GM23338 (cell line): ENCODE measurements at regions not wholly inside any gene's neighbourhood (a gene's known extent, or its start where the extent isn't known, plus 50 kb on each side); places are given as distances from the start of the nearest gene placed in this dataset.

Experiments used
- ATAC-seq: fragments of 200-7000 bp; cut with Tn5 transposase; 3 replicates; pipeline ENCODE4 v1.9.1; 2020
- DNase-seq: peaks from one replicate; pipeline ENCODE4 v3.0.0-alpha.2; 2015; ENCODE audit warnings: low spot score
- H2AFZ ChIP-seq: fragments of 200-600 bp; sonication (generic); 2 replicates; pipeline ENCODE4 v1.8.0; 2016; ENCODE audit warnings: antibody characterized with exemption, mild to moderate bottlenecking, moderate library complexity
- H3F3A ChIP-seq: fragments of 200-600 bp; sonication (generic); replicated peaks from 2 replicates; pipeline ENCODE4 v1.8.0; 2017; ENCODE audit warnings: antibody characterized with exemption, mixed run types, low read depth
- H3K27ac ChIP-seq: fragments of 200-600 bp; sonication (generic); 2 replicates; pipeline ENCODE4 v1.6.1; 2016; ENCODE audit warnings: low read depth
- H3K27me3 ChIP-seq: fragments of 200-600 bp; sonication (generic); 2 replicates; pipeline ENCODE4 v1.8.0; 2016; ENCODE audit warnings: mild to moderate bottlenecking, mixed run types, moderate library complexity; ENCODE audit not compliant: insufficient read depth
- H3K36me3 ChIP-seq: fragments of 200-600 bp; sonication (generic); 2 replicates; pipeline ENCODE4 v1.8.0; 2016; ENCODE audit warnings: mild to moderate bottlenecking; ENCODE audit not compliant: insufficient read depth
- H3K4me1 ChIP-seq: fragments of 200-600 bp; sonication (generic); 2 replicates; pipeline ENCODE4 v1.8.0; 2016; ENCODE audit warnings: mild to moderate bottlenecking, moderate library complexity; ENCODE audit not compliant: insufficient read depth
- H3K4me2 ChIP-seq: fragments of 200-600 bp; sonication (generic); 2 replicates; pipeline ENCODE4 v1.7.1; 2017; ENCODE audit warnings: mixed run types
- H3K4me3 ChIP-seq: fragments of 200-600 bp; sonication (generic); 2 replicates; pipeline ENCODE4 v1.6.1; 2016; ENCODE audit warnings: mixed run types
- H3K79me2 ChIP-seq: fragments of 200-600 bp; sonication (generic); replicated peaks from 2 replicates; pipeline ENCODE4 v1.8.0; 2017; ENCODE audit warnings: mild to moderate bottlenecking; ENCODE audit not compliant: insufficient read depth
- H3K9me2 ChIP-seq: fragments of 200-600 bp; sonication (generic); 2 replicates; pipeline ENCODE4 v1.8.0; 2017; ENCODE audit not compliant: insufficient read depth
- H4K20me1 ChIP-seq: fragments of 200-600 bp; sonication (generic); replicated peaks from 2 replicates; pipeline ENCODE4 v1.8.0; 2017; ENCODE audit warnings: mild to moderate bottlenecking; ENCODE audit not compliant: insufficient read depth
- H3K27ac Mint-ChIP-seq: 2 replicates; pipeline ENCODE4 v1.8.0; 2020; ENCODE audit warnings: inconsistent platforms, mild to moderate bottlenecking, moderate library complexity, mixed read lengths
- H3K27me3 Mint-ChIP-seq: 3 replicates; pipeline ENCODE4 v1.8.0; 2022; ENCODE audit warnings: low read depth, mild to moderate bottlenecking, moderate library complexity, mixed read lengths, inconsistent platforms; ENCODE audit not compliant: insufficient read depth, poor library complexity
- H3K36me3 Mint-ChIP-seq: 3 replicates; pipeline ENCODE4 v1.8.0; 2021; ENCODE audit warnings: low read depth, mild to moderate bottlenecking, inconsistent platforms, moderate library complexity, mixed read lengths
- H3K4me1 Mint-ChIP-seq: 3 replicates; pipeline ENCODE4 v1.8.0; 2020; ENCODE audit warnings: mild to moderate bottlenecking, inconsistent platforms, mixed read lengths
- H3K4me3 Mint-ChIP-seq: 3 replicates; pipeline ENCODE4 v1.8.0; 2021; ENCODE audit warnings: moderate library complexity, mild to moderate bottlenecking, inconsistent platforms, mixed read lengths
- H3K9me3 Mint-ChIP-seq: 3 replicates; pipeline ENCODE4 v1.8.0; 2020; ENCODE audit warnings: moderate library complexity, mild to moderate bottlenecking, inconsistent platforms, mixed read lengths
- EZH2phosphoT487 ChIP-seq: fragments of 200-600 bp; sonication (generic); IDR thresholded peaks from one replicate; pipeline ENCODE4 v1.8.1; 2018; ENCODE audit warnings: antibody characterized with exemption; ENCODE audit not compliant: unreplicated experiment
- JUNB ChIP-seq: IDR thresholded peaks from one replicate; pipeline ENCODE4 v1.6.1; 2016; ENCODE audit warnings: antibody characterized with exemption; ENCODE audit not compliant: unreplicated experiment
- NANOG ChIP-seq: IDR thresholded peaks from 2 replicates; pipeline ENCODE4 v1.6.1; 2016; ENCODE audit warnings: antibody characterized with exemption, borderline replicate concordance
- POLR2AphosphoS5 ChIP-seq: IDR thresholded peaks from 2 replicates; pipeline ENCODE4 v1.6.1; 2016; ENCODE audit warnings: antibody characterized with exemption, low read depth
- STAT1 ChIP-seq: IDR thresholded peaks from one replicate; pipeline ENCODE4 v1.6.1; 2016; ENCODE audit warnings: antibody characterized with exemption; ENCODE audit not compliant: unreplicated experiment
- TF ChIP-seq, protein P1 (sequence below): fragments of 250-450 bp; sonication (Bioruptor Pico); IDR thresholded peaks from 2 replicates; pipeline ENCODE4 v1.5.0; 2020; ENCODE audit warnings: mild to moderate bottlenecking, moderate library complexity
- TF ChIP-seq, protein P2 (sequence below): IDR thresholded peaks from 2 replicates; pipeline ENCODE4 v1.6.1; 2016; ENCODE audit warnings: antibody characterized with exemption

DNA sequence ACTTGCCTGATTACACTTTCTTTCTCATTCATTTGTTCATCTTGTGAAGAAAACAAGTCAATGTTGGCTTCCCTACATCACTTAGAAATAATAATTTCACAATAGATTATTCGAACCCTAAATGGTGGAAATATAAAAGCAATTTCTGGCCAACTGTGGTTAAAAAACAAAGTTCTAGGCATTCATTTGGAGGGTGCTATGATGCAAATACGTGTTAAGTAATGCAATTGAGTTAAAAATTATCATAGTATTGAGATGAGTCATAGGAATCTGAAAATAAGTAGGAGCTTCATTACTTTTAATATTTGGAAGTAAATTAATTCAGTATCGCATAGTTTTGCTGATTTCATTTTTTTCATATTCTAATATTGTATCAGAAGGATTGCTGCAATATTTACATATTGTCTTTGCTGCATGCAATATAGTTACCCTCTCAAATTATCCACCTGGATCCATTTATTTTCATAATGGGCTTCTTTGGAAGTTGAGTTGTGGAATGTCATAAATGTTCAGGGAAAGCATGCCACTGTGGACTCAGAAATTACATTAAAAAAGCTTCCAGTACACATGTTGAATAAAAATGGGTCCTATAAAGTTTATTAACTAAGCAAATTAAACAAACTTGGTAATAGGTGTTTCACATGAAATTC, 647.7 kb upstream of the WWC1 start (continued):
- TF ChIP-seq, protein P1, sequence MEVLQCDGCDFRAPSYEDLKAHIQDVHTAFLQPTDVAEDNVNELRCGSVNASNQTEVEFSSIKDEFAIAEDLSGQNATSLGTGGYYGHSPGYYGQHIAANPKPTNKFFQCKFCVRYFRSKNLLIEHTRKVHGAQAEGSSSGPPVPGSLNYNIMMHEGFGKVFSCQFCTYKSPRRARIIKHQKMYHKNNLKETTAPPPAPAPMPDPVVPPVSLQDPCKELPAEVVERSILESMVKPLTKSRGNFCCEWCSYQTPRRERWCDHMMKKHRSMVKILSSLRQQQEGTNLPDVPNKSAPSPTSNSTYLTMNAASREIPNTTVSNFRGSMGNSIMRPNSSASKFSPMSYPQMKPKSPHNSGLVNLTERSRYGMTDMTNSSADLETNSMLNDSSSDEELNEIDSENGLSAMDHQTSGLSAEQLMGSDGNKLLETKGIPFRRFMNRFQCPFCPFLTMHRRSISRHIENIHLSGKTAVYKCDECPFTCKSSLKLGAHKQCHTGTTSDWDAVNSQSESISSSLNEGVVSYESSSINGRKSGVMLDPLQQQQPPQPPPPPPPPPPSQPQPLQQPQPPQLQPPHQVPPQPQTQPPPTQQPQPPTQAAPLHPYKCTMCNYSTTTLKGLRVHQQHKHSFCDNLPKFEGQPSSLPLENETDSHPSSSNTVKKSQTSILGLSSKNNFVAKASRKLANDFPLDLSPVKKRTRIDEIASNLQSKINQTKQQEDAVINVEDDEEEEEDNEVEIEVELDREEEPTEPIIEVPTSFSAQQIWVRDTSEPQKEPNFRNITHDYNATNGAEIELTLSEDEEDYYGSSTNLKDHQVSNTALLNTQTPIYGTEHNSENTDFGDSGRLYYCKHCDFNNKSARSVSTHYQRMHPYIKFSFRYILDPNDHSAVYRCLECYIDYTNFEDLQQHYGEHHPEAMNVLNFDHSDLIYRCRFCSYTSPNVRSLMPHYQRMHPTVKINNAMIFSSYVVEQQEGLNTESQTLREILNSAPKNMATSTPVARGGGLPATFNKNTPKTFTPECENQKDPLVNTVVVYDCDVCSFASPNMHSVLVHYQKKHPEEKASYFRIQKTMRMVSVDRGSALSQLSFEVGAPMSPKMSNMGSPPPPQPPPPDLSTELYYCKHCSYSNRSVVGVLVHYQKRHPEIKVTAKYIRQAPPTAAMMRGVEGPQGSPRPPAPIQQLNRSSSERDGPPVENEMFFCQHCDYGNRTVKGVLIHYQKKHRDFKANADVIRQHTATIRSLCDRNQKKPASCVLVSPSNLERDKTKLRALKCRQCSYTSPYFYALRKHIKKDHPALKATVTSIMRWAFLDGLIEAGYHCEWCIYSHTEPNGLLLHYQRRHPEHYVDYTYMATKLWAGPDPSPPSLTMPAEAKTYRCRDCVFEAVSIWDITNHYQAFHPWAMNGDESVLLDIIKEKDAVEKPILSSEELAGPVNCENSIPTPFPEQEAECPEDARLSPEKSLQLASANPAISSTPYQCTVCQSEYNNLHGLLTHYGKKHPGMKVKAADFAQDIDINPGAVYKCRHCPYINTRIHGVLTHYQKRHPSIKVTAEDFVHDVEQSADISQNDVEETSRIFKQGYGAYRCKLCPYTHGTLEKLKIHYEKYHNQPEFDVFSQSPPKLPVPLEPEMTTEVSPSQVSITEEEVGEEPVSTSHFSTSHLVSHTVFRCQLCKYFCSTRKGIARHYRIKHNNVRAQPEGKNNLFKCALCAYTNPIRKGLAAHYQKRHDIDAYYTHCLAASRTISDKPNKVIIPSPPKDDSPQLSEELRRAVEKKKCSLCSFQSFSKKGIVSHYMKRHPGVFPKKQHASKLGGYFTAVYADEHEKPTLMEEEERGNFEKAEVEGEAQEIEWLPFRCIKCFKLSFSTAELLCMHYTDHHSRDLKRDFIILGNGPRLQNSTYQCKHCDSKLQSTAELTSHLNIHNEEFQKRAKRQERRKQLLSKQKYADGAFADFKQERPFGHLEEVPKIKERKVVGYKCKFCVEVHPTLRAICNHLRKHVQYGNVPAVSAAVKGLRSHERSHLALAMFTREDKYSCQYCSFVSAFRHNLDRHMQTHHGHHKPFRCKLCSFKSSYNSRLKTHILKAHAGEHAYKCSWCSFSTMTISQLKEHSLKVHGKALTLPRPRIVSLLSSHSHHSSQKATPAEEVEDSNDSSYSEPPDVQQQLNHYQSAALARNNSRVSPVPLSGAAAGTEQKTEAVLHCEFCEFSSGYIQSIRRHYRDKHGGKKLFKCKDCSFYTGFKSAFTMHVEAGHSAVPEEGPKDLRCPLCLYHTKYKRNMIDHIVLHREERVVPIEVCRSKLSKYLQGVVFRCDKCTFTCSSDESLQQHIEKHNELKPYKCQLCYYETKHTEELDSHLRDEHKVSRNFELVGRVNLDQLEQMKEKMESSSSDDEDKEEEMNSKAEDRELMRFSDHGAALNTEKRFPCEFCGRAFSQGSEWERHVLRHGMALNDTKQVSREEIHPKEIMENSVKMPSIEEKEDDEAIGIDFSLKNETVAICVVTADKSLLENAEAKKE (CRISPR knock-in tag): no peak
- TF ChIP-seq STAT1: no peak
- TF ChIP-seq EZH2phosphoT487: no peak

DNA sequence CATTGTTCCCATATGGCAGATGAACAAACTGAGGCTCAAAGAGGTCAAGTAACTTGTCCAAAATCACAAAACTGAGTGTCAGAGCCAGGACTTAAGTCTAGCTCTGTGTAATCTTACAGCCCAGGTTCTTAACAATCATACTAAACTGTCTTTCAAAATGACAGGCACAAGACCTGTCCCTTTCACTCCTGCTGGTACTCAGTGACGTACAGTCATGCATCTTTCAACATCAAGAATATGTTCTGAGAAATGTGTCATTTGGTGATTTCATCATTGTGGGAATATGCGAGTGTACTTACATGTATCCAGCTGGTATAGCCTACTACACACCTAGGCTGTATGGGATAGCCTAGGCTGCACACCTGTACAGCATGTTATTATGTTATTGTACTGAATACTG, 646.8 kb upstream of the WWC1 start:
- Histone ChIP-seq H3K9me2 (no peaks in the 10 kb centered on the region), H3K4me2 (no peak overlapping the region)
- H3K4me3 Mint-ChIP-seq: no peak overlapping the region
- TF ChIP-seq POLR2AphosphoS5: no peak
- TF ChIP-seq, protein P1 (CRISPR knock-in tag): no peak
- TF ChIP-seq STAT1: no peak
- no peak for TF ChIP-seq EZH2phosphoT487
- TF ChIP-seq, protein P2, sequence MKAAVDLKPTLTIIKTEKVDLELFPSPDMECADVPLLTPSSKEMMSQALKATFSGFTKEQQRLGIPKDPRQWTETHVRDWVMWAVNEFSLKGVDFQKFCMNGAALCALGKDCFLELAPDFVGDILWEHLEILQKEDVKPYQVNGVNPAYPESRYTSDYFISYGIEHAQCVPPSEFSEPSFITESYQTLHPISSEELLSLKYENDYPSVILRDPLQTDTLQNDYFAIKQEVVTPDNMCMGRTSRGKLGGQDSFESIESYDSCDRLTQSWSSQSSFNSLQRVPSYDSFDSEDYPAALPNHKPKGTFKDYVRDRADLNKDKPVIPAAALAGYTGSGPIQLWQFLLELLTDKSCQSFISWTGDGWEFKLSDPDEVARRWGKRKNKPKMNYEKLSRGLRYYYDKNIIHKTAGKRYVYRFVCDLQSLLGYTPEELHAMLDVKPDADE: no peak
- no peak for TF ChIP-seq NANOG
- TF ChIP-seq JUNB: no peak

More for the DNA sequence above, 646.8 kb upstream of the WWC1 start:
- Histone ChIP-seq H3F3A (no peaks in the 10 kb centered on the region), H3K4me3 (no peak overlapping the region), H3K4me1 (peaks cover under 1% of the 10 kb centered on the region; the same call in 1 of the 2 replicates), H2AFZ (no peak overlapping the region), H3K27ac (0 out of 2 replicates have a peak overlapping the region, but pooled peaks have one; percentile 5), H3K36me3 (no peaks in the 10 kb centered on the region), H3K27me3 (no peaks in the 10 kb centered on the region), H4K20me1 (no peaks in the 10 kb centered on the region), H3K79me2 (no peaks in the 10 kb centered on the region)
- H3K27ac Mint-ChIP-seq: no peak overlapping the region
- no peaks in the 10 kb centered on the region for H3K9me3 Mint-ChIP-seq
- H3K27me3 Mint-ChIP-seq: no peaks in the 10 kb centered on the region
- H3K36me3 Mint-ChIP-seq: no peaks in the 10 kb centered on the region
- peaks cover 3% of the 10 kb centered on the region; the same call in 2 of the 3 replicates for H3K4me1 Mint-ChIP-seq
- no peak for ATAC-seq
- no peak for DNase-seq
